ENCODE measurements at regions not wholly inside any gene's neighbourhood (a gene's known extent, or its start where the extent isn't known, plus 50 kb on each side); places are given as distances from the start of the nearest gene placed in this dataset.

DNA sequence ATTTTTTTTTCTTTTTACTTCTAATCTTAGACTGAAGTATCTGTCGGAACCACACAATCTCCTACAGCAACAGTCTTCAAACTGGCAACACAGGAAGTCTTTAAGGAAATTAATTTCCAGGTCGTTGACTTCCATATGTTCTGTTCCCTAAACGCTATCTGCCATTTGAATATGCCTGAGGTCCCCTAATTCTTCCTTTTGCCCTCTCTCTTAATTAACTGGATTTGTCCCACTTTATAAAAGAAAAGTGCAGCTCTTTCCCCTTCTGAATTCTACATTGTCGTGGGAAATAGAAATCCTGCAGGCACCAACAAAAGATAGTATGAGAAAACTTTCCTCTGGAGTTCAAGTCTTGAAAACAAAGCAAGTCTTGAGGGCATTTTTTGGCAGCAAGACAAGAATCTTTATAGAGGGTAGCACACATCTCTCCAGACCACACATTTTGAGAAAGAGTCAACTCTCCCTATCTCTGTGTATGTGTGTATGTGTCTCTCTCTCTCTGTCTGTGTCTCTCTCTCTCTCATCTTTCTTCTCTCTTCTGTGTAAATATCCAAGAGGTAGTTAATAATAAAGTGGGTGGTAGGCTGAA is 879.8 kb downstream of the SOCS6 start:
- DNase-seq = no peak

- no peak for DNase-seq
Measured at GRCh38 chr18:71136487-71136886, 847.6 kb downstream of the SOCS6 start.

GRCh38 chr18:71134122-71134521 is 845.3 kb downstream of the SOCS6 start:
- no peak for DNase-seq

DNA sequence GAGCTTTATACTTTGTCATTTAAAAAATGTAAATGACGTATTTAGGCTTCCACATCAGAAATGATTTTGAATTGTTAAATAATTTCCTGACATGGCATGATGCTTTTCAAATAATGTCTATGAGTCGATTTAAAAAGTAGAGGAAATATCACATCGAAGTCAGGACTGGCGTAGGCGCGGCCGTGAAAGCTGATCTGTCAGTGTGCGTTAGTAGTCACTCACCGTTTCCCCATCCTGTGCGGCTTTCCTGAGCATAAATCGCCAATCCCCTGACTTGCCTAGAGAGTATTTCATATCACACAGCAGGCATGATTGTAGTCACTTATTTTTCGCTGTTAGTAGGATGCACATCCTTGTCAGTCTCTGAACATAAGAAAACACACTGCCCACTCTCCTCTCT is 843.1 kb downstream of the SOCS6 start:
- no peak for DNase-seq

GRCh38 chr18:71130351-71130750 is 841.5 kb downstream of the SOCS6 start:
- no peak for DNase-seq

DNA sequence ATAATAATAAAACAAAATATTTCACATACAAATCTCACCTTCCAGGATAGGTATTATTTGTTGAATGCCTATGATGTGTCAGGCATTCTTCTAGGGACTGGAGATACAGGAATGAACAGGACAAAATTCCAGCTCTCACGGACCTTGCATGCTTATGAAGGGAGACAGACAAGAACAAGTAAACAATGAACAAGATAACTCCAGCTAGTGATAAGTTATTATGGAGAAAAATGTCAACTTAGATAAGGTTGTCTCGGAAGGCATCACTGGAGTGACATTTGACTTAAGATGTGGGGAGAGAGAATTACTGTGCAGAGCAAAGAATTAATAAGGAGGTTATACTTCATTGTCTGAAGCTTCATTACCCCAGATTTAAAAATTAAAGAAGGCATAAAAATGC is 836.7 kb downstream of the SOCS6 start:
- DNase-seq = no peak

DNA sequence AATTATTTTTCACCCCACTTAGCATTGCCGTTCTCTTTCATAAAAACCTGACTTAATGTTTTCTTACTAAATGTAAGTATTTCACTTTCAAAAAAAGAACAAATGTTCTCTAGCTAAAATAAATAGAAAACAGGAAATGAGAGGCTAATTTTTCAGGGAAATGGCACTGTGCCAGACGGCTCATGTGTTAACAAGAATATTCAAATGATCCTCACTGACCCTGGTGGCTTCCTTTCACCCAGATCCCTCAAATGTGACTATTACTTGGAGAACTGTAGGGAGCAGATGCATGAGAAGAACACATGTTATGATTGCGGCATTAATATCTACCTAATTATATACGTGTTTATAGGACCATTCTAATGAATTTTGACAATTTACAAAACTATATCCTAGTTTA is 827.7 kb downstream of the SOCS6 start:
- no peak for DNase-seq

- DNase-seq = no peak
Measured at GRCh38 chr18:71115261-71115660, 826.4 kb downstream of the SOCS6 start.

DNA sequence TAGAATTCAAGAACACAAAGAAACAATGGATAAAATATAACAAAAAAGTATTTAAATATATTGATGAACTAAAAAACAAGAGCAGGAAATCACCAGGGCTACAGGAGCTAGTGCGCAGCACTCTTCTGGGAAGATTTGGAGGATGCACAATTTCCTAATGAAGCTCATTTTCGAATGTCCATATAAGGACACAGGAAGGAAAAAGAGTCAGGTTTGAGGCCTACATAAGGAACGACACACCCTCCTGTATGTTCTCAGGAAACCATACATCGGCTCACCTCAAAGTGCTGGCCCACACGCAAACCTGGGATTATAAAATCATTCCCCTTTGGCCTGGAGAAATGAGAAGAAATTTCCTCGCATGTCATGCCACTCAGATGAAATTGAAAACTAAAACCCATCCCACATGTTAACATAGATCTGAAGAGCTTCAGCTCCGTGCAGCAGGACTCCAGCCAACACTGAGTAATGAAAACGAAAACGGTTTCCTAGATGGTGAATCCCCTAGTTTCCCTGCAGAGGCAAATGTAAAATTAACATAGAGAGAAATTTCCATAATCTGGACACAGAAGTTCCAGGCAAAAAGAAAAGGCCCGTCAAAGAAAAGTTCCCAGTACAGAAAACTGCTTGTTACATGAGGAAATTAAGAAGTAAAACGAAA is 825.8 kb downstream of the SOCS6 start:
- no peak for DNase-seq

DNA sequence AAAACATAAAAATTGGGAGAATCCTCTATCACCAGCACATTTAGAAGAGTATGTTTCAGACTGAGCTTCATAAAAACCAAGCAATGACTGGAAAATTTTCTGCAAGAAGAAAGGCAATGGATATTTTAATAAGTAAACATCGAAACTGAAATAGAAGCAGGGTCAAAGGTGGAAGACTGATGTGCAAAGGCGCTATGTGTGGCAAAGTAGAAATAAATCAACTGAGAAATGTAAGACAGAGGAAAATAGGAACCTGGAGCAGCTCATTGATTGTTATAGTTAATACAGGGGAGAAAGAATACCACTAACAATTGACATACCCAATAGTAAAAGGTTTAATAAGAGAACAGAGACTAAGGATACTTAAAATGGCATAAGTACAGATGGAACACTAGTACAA is 818.4 kb downstream of the SOCS6 start:
- no peak for DNase-seq

DNA sequence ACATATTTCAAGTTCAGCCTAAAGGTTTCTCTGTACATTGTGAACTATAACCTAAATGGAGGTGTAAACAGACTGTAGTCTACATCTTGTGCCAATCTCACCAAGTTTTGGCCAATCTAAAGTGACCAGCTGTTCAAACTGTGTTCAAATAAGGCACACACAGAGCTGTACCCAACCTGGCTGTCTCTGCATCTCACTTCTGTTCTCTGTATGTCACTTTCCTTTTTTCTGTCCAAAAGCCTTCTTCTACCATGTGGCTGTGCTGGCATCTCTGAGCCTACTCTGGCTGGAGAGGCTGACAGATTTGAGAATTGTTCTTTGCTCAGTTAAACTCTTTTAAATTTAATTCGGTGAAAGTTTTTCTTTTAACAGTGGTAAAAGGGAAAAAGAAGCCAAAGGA is 817.9 kb downstream of the SOCS6 start:
- no peak for DNase-seq

- DNase-seq = no peak
Measured at GRCh38 chr18:71105994-71106546, 817.2 kb downstream of the SOCS6 start.

- DNase-seq = no peak
Measured at GRCh38 chr18:71105078-71105819, 816.4 kb downstream of the SOCS6 start.

- no peak for DNase-seq
Measured at GRCh38 chr18:71079606-71080005, 790.8 kb downstream of the SOCS6 start.

DNA sequence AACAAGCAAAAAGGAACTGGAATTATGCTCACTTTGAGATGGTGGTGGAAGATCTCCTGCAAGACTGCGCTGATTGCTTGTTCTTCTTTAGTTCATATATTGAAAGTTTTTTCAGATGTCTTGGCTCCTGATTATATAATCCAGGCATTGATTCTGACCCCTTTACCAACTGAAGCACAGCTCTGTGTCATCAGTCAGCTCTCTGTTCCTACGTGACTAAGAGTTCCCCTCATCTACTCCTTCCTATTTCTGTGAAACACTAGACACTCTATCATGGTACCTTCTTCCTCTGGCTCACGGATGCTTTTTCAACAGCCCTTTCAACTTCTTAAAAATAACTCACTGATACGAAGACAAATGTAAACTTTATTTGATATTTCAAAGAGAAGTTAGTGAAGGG is 788.6 kb downstream of the SOCS6 start:
- DNase-seq = no peak

- DNase-seq = no peak
Measured at GRCh38 chr18:71075147-71075546, 786.3 kb downstream of the SOCS6 start.

DNA sequence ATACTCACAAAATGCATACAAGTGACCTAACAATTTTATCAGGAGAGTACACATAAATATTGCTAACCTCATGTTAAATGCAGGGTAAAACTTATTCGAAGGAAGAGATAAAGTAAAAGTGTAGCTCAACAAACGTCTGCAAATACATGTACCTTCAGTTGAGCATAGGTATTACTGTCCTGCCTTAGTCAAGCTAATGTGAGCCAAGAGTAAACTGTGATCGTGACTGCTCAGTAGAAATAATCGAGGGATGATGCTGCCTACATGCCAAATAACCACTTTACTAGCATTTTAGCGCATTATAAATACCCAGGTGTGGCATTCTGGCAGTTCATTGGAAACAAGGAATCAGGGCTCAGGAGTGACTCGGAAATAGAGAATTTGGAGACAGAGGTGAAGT is 779.5 kb downstream of the SOCS6 start:
- DNase-seq = no peak

- no peak for DNase-seq
Measured at GRCh38 chr18:71049893-71050292, 761.0 kb downstream of the SOCS6 start.

GRCh38 chr18:71047882-71048281 is 759.0 kb downstream of the SOCS6 start:
- no peak for DNase-seq

- DNase-seq = no peak
Measured at GRCh38 chr18:71045331-71046065, 756.7 kb downstream of the SOCS6 start.

DNA sequence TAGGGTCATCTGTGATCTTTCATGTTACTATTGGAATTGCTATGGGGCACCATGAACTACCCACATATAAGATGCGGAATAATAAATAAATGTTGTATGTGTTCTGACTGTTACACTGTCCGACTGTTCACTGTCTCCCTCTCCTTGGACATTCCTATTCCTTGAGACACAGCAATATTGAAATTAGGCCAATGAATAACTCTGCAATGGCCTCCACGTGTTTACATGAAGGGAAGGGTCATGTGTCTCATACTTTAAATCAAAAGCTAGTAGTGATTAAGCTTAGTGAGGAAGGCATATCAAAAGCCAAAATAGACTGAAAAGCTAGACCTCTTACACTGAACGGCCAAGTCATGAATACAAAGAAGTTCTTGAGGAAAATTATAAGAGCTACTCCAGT is 751.3 kb downstream of the SOCS6 start:
- no peak for DNase-seq

GRCh38 chr18:71038196-71038595 is 749.4 kb downstream of the SOCS6 start:
- DNase-seq = no peak

DNA sequence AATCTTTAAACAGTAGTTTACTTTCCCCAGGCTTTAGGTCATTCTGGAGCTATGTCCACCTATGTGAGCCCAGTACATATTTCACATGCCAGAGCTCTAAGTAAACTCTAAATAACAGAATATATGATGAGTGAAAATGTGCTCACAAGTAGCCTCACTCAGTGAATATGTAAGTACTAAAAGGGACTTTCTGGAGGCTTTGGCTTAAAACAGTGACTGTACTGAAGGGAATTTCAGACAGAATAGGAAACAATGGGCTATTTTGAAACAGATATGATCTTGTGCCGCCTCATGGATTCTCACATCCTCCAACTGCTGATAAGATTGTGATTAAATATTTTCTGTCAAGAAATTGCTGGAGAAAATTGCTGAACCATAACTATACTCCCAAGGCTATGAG is 747.9 kb downstream of the SOCS6 start:
- DNase-seq = no peak
